Smooth muscle cell of the brain vasculature (primary cell): ENCODE measurements at regions not wholly inside any gene's neighbourhood (a gene's known extent, or its start where the extent isn't known, plus 50 kb on each side); places are given as distances from the start of the nearest gene placed in this dataset.
"Not testable (repeated sequence)": the region's sequence is repeated elsewhere in the genome, so short reads cannot be mapped to it uniquely, and the experiment has no call there.

Experiments used
- DNase-seq: peaks from one replicate; pipeline ENCODE4 v3.0.0-alpha.2; 2012; ENCODE audit warnings: low read depth, low spot score

DNA sequence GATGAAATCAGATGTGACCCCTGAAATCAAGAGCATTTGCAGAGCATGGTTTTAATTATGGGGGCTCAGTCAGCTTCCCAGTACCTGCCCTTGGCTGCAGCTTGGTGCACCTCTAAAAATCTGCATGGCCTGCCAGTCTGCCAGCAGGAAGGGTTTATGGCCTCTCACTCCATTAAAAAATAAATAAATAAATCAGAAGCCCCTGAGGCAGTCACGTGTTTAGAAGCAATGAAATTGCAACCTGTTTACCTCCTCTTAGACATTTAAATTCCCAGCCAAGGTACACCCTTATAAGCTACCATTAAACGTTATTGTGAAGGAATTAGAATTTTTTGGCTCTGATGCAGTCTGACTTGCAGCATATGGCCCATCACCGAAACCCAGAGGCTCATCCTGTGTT, 114.0 kb upstream of the LDB2 start:
- no peak for DNase-seq

DNA sequence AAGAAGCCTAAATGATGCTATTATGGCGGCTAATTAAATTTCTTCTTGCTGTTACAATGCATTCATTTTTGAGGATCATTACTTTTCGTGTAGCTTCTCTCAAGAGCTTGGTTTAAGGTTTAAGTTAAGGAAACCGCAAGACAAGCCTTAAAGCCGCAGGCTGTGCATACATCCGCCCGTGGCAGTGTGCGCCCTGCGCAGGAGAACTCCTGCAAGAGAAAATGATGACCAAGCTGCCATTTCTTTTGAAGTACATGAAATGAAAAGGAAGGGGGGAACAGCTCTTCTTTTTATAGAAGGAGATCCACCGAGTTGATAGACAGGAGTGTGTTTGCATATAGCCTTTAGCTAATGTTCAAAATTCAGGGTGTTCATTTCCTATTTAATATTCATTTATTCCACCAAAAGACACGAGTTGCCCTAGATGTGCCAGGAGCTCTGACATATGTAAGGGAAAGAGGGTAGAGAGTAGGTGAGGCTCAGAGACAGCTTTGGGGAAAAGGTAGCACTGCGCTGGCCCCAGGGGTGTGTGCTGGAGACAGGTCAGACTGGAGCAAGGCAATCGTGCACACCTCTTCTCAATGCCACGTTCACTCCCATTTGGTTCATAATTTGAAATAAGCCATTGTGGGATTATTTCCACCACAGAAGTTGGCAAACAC, 112.1 kb upstream of the LDB2 start:
- DNase-seq: no peak

DNA sequence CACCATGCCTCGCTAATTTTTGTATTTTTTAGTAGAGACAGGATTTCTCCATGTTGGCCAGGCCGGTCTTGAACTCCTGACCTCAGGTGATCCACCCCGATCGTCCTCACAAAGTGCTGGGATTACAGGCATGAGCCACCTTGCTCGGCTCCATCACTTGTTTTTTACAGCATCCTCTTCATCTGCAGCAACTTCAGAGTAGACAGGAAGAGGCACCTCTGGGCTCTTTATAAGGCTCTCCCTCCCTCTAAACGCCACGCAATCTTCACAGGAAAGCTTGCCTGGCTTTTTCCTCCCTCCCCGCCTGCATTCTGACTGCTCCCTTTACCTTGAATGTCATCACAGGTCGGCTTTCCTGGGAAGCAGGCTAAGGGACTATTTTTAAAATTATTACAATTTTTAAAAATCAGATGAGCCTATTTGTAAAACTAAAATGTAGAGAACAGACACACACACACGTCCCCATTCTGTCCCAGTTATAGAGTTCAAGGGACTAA, 111.5 kb upstream of the LDB2 start:
- DNase-seq: no peak

DNA sequence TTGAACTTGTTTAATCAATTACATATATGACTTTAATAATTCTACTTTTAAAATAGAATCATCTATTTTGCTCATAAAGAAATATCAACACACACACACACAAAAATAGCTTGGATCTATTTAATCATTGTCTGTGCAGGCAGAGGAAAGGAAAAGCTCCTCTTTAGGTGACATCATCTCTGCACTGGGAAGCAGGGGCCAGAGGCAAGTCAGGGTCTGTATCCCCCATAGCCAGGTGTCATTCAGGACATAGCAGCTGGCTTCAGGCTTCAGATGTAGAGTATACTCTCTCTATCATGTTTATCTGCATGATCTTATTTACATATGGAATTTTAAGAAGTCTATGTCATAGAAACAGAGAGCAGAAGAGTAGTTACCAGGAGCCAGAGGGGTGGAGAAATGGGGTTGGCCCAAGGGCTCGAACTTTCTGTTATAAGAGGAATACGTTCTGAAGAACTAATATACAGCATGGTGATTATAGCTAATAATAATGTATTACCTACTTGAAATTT, 110.4 kb upstream of the LDB2 start:
- no peak for DNase-seq

DNA sequence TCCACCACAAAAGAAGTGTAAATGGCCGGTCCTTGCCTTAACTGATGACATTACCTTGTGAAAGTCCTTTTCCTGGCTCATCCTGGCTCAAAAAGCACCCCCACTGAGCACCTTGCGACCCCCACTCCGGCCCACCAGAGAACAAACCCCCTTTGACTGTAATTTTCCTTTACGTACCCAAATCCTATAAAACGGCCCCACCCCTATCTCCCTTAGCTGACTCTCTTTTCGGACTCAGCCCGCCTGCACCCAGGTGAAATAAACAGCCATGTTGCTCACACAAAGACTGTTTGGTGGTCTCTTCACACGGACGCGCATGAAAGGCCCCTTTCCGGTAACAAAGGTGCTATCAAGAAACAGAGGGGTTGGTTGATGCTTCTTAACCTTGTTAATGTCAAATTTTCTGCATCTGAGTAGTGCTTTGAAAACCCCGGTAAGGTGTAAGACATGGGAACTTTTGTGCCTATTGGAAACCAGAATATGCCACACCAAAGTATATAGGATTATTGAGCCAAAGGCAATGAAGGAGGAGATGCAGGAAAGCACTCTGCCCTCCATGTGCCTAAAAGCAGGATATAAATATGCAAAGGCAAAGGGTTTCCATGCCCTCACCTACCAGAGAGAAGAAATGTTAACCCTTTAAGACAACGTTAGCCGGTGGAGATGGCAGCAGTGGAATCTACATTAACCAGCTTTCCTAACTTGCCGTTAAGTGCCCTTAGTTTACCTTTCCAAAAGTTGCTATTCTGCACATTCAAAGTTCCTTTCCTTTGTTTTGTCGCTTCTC, 105.4 kb upstream of the LDB2 start:
- DNase-seq: not testable (repeated sequence)

DNA sequence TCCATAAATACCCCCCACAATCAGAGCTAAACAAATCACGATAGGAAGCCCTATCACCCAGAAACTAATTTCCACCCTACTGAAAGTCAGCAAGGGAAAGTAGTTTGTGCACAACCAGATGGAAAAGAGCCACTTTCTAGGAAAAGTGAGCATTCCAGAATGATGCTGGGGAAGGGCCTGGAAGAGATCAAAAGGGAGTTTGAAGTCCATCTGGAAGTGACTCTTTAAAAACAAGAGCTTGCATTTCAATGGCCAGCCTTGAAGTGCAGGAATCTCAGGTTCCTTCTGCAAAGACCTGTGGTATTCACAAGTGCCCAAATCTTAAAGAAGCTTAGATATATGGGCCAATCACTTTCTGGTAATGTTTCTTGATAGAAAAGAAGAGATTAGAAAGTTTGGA, 97.0 kb upstream of the LDB2 start:
- no peak for DNase-seq

DNA sequence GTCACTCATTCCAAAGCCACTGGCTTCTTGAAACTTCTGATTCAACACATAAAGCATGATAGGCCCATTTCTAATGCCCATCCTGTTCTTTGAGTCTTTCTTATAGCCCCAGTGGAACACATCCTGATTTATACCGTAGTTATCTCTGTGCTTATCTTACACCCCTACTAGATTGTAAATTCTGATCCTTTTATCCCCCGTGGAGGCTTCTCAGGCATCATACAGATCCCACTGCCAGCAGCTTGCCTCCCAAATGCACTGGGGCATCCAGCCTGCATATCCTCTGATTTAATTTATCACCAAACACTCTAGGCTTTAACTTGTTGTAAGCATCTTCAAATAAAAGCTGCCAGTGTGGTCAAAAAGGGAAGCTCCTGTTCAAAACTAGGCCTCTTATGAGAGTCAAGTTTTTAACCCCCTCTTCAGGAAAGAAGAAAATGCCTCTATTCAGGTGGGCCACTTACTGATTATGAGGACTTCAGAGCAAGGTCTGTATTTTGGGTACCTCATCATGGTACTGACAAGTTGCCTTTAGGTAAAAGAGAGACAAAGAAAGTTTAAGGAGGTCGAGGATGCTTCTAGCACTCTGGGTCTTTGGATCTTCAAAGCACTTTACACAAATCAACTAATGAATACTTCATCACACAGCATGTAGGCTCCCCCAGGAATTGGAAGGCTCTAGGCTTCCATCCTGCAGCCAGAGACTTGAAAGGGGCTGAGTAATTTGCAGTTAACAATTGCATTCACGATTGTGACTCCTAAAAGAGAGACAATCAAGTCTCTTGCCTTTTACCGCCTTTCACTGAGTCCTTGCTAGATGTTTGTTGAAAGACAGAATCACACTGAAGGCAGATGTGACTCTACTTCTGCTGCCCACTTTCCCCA, 95.8 kb upstream of the LDB2 start:
- DNase-seq: no peak

DNA sequence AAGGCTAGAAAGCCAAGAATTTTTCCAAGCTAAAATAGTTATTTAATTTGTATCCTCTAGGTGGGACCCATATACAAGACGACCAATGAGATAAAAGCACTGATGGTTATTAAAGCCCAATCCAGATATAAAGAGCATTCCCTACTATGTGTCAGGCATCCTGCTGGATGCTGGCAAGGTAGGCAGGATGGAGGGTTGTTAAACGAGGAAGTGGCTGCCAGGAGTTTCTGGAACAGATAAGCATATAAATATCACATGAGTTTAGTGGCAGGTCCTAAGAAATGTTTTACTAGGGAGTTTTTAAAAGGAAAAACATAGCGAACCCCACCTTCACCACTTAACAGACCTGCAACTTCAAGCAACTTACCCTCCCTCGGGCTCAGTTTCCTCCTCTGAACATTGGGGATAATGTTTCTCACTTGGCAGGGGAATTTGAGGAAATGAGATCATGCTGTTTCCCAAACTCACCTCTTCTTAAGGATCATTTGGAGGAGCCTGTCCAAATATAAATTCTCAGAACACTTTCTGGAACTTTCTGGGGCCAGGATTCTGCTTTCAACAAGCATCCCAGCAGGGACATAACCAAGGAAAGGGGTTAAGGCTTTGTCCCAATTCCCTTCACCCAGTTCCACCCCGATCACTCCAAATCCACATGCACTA, 94.3 kb upstream of the LDB2 start:
- DNase-seq: no peak

DNA sequence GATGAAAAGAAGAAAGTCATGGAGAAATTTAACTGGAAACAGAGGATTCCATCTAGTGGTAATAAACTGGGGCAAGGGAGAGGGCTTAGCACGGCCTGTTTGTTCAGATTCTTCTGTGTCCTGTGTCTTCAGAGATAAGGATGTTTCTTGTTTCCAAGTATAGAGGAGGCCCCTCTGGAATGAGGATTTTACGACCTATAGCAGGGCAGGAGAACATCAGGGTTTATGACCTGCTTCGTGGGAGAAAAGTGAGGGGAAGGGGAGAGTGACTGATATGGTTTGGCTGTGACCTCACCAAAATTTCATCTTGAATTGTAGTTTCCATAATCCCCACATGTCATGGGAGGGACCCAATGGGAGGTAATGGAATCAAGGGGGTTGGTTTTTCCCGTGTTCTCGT, 93.0 kb upstream of the LDB2 start:
- DNase-seq: no peak

DNA sequence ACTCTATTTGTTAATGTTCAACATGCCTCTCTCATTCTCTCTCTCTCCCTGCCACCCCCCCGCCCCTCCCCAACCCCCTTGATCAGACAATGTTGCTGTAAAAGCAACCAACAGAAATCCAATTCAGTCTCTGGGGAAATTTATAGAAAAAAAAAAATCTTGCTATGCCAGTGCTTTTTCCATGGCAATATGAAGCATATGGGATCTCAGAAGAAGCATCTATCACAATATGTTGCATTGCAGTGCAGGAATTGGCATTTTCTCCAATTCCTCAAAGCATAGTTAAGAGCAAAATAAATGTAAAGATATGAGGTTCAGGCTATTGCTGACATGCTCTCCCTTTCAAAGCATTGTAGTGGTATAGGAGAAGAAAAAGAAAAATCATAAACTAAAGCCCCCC, 90.9 kb upstream of the LDB2 start:
- DNase-seq: no peak

DNA sequence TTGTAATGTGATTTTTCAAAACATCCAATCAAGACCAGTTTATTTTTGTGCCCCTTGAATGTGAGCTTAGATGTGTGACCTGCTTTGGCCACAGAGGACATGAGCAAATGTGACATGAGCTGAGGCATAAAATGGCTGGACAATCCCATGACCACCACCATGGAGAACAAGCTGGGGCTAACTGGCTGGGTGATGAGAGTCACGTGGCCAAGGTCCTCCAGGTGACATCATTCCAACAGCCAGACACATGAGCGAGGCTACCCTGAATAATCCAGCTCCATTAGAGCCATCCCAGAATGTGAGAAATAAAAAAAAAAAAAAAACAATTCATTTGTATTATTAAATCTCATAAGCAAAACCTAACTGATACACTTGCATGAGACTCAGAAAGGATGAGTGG, 90.4 kb upstream of the LDB2 start:
- no peak for DNase-seq

DNA sequence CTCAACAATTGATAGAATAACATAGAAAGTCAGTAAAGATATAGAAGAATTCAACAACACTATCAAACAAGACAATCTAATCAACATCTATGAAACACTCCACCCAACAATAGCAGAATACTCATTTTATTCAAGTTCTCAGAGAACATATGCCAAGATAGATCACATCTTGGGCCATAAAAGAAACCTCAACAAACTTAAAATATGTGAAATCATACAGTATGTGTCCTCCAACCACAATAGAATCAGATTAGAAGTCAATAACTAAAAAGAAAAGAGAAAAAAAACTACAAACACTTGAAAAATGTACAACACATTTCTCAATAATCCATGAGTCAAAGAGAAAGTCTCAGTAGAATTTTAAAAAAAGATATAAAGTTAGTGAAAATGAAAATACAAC, 78.6 kb upstream of the LDB2 start:
- no peak for DNase-seq

DNA sequence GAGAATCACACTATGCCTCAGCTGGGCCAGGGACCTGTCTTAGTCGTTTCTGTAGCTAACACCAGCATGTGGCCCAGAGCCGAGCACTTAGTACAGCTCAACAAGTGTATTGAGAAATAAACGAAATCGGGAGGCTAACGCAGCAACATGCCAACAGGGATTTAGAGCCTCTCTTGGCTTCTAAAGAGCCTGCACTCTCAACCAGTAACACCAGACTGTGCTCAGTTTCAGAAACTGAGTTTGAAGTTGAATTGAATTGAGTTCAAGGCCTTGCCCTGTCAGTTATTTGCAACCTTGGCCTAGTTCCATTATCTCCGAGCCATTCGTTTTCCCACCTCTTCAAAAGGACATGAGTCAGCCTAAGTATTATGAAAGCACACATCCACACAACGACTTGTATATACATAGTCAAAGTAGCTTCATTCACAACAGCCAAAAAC, 71.3 kb upstream of the LDB2 start:
- DNase-seq: no peak

DNA sequence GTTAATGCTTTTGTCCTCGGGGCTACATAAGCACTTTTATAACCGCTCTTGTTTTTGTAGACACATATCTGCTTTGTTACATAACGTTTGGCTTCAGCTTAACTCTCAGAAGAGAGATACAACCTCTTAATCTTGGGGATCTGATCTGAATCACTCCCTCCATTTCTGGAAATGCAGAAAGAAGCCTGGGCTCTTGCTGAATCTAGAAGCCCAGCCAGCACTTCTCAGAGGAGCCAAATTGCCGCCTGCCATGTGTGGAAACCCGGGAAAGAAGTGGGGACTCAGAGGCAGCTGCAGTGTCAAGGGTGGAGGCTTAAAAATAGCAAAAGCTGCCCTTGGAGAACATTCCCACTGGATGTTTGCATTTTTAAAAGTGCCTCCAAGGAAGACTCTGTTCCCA, 69.3 kb upstream of the LDB2 start:
- DNase-seq: no peak

DNA sequence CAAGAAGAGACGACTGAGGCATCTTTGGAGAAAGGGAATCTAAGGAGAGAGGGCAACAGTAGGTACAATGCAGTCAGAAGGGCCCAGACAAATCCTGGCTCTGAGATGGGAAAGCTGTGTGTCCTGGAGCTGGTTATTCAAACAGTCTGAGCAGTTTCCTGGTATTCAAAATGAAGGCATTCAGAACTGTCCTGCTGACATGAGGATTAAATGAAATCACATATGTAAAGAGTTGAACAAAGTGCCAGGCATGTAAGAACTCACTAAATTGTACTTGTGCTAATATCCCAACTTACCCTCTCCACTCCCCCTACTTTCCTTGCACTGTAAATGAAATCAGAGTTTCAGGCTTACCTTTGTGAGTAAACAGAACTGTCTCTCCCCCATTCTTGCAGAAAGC, 60.9 kb upstream of the LDB2 start:
- DNase-seq: no peak

DNA sequence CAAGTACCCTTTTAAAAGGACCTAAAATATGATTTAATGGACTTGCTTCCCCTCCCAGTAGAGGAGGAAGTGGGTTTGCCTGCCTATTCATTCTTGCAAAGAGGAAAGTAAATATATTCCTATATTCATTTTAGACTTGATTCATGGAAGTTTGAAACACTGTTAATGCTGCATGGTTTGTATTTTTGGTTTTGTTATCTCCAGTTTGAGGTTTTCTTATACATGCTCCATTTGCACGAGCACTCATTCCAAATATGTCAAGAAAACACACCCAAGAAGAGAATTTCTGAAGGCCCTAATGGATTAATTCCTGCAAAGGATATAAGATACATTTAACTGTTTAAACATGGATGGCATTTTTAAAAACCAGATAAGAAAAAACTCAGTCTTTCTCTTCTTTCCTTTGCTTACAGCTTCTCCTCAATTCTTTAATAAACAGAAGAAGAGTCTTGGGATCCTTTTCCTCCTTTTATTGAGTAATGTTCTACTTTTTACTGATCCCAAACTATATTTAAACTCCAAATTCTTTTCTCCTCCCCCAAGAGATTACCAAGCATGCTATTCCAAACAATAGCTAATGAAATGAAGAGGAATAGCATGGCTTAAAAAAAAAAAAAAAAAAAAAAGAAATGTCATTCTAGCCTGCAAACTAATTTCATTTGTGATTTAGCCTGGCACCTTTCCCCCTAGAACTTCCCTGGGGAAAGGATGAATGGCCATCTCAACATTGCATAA, 54.6 kb upstream of the LDB2 start:
- no peak for DNase-seq

DNA sequence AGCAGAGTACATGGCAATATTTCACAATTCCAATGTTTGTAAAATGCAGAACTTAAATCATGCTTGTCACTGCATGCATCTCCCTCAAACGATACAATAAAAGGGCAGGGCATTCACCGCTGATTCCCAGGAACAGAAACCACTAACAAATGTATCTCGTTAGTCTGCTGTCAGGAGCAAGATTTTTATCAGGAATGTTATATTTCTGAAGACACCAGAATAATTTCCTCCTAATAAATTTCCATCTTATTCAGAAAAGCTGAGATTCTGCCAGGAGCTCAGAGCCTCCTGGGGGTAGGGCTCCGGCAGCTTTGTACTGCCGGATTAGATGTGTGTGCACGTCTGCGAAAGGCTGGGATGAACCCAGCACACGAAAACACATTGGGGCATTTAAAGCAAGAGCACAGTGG, 54.0 kb upstream of the LDB2 start:
- no peak for DNase-seq
